Loucy (cell line): ENCODE measurements at regions not wholly inside any gene's neighbourhood (a gene's known extent, or its start where the extent isn't known, plus 50 kb on each side); places are given as distances from the start of the nearest gene placed in this dataset.
"Not testable (repeated sequence)": the region's sequence is repeated elsewhere in the genome, so short reads cannot be mapped to it uniquely, and the experiment has no call there.

Experiments
- H2AFZ ChIP-seq: fragments of 200-600 bp; sonication (generic); 2 replicates; pipeline ENCODE4 v1.6.0; 2016; ENCODE audit warnings: antibody characterized with exemption, mild to moderate bottlenecking, low read length, moderate library complexity
- H3F3A ChIP-seq: fragments of 200-600 bp; 2 replicates; pipeline ENCODE4 v1.6.0; 2016; ENCODE audit warnings: antibody characterized with exemption, low read depth, mild to moderate bottlenecking
- H3K27me3 ChIP-seq: fragments of 200-600 bp; sonication (generic); 2 replicates; pipeline ENCODE4 v1.6.1; 2014; ENCODE audit warnings: low read length, mild to moderate bottlenecking; ENCODE audit not compliant: insufficient read depth, poor library complexity, severe bottlenecking
- H3K36me3 ChIP-seq: fragments of 200-600 bp; sonication (generic); 2 replicates; pipeline ENCODE4 v1.6.1; 2016; ENCODE audit warnings: low read length; ENCODE audit not compliant: insufficient read depth
- H3K4me1 ChIP-seq: fragments of 200-600 bp; sonication (generic); 2 replicates; pipeline ENCODE4 v1.5.1; 2014; ENCODE audit warnings: low read length, mild to moderate bottlenecking; ENCODE audit not compliant: insufficient read depth, poor library complexity, severe bottlenecking
- H3K4me2 ChIP-seq: fragments of 200-600 bp; sonication (generic); 2 replicates; pipeline ENCODE4 v1.6.0; 2014; ENCODE audit warnings: antibody characterized with exemption, low read length, low read depth, mild to moderate bottlenecking; ENCODE audit not compliant: poor library complexity, severe bottlenecking
- H3K4me3 ChIP-seq: fragments of 200-600 bp; sonication (generic); 2 replicates; pipeline ENCODE4 v1.5.1; 2014; ENCODE audit warnings: low read length, mild to moderate bottlenecking, mixed read lengths; ENCODE audit not compliant: poor library complexity, severe bottlenecking
- H3K79me2 ChIP-seq: fragments of 200-600 bp; sonication (generic); 2 replicates; pipeline ENCODE4 v1.6.1; 2014; ENCODE audit warnings: low read length; ENCODE audit not compliant: insufficient read depth
- H3K9ac ChIP-seq: fragments of 200-600 bp; sonication (generic); 2 replicates; pipeline ENCODE4 v1.6.0; 2014; ENCODE audit warnings: mild to moderate bottlenecking, low read depth, low read length, moderate library complexity; ENCODE audit not compliant: poor library complexity, severe bottlenecking
- H3K9me2 ChIP-seq: fragments of 200-600 bp; sonication (generic); replicated peaks from 2 replicates; pipeline ENCODE4 v1.6.1; 2016; ENCODE audit warnings: low read depth, low read length, mixed read lengths
- H3K9me3 ChIP-seq: fragments of 200-600 bp; sonication (generic); 2 replicates; pipeline ENCODE4 v1.6.1; 2014; ENCODE audit warnings: mild to moderate bottlenecking, antibody characterized with exemption, low read length, low read depth; ENCODE audit not compliant: insufficient read depth
- H4K20me1 ChIP-seq: fragments of 200-600 bp; sonication (generic); 2 replicates; pipeline ENCODE4 v1.6.0; 2014; ENCODE audit warnings: antibody characterized with exemption, low read length, mild to moderate bottlenecking; ENCODE audit not compliant: insufficient read depth, poor library complexity, severe bottlenecking
- EZH2phosphoT487 ChIP-seq: fragments of 200-600 bp; IDR thresholded peaks from 2 replicates; pipeline ENCODE4 v1.6.1; 2018; ENCODE audit warnings: antibody characterized with exemption, mild to moderate bottlenecking, moderate library complexity, borderline replicate concordance
- TF ChIP-seq, protein P1 (sequence below): fragments of 200-600 bp; sonication (generic); conservative IDR thresholded peaks from 2 replicates; pipeline ENCODE4 v1.5.1; 2014; ENCODE audit warnings: mild to moderate bottlenecking, antibody characterized with exemption, low read length

DNA sequence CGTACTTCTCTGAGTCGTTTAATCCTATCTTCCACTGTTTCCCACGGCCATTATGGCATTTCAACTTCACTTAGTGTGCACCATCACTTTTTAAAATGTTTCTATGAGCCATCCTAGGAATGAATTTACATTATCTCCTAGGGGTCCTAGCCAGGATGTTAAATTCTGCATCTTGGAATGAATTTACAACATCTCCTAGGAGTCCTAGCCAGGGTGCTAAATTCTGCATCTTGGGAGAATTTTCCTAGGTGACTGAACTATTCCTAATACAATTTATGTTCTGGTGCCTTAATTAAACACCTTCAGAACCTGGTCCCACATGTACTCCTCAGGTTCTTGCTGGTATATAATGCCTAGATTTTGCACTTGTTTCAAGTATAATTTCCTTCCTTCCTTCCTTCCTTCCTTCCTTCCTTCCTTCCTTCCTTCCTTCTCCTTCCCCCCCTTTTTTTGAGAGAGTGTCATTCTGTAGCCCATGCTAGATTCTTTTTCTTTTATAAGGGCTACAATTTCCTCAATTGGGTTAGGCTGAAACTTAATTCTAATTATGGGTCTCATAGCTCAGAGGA is 72.1 kb downstream of the TBR1 start:
- Histone ChIP-seq H3K9me2 (no peaks in the 10 kb centered on the region), H3K79me2 (no peaks in the 10 kb centered on the region), H3K36me3 (no peaks in the 10 kb centered on the region), H3K9me3 (no peaks in the 10 kb centered on the region), H2AFZ (no peak overlapping the region), H4K20me1 (no peaks in the 10 kb centered on the region), H3F3A (no peaks in the 10 kb centered on the region), H3K4me3 (no peak overlapping the region), H3K4me2 (no peak overlapping the region), H3K9ac (no peak overlapping the region), H3K27me3 (no peaks in the 10 kb centered on the region), H3K4me1 (no peaks in the 10 kb centered on the region)
- TF ChIP-seq EZH2phosphoT487, result no peak
- TF ChIP-seq, protein P1, sequence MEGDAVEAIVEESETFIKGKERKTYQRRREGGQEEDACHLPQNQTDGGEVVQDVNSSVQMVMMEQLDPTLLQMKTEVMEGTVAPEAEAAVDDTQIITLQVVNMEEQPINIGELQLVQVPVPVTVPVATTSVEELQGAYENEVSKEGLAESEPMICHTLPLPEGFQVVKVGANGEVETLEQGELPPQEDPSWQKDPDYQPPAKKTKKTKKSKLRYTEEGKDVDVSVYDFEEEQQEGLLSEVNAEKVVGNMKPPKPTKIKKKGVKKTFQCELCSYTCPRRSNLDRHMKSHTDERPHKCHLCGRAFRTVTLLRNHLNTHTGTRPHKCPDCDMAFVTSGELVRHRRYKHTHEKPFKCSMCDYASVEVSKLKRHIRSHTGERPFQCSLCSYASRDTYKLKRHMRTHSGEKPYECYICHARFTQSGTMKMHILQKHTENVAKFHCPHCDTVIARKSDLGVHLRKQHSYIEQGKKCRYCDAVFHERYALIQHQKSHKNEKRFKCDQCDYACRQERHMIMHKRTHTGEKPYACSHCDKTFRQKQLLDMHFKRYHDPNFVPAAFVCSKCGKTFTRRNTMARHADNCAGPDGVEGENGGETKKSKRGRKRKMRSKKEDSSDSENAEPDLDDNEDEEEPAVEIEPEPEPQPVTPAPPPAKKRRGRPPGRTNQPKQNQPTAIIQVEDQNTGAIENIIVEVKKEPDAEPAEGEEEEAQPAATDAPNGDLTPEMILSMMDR, result no peak

- no peak overlapping the region for H2AFZ ChIP-seq
- no peaks in the 10 kb centered on the region for H3K9me2 ChIP-seq
- H3K4me3 ChIP-seq, result no peak overlapping the region
- no peaks in the 10 kb centered on the region for H4K20me1 ChIP-seq
- H3K9ac ChIP-seq, result no peak overlapping the region
- H3K9me3 ChIP-seq, result no peaks in the 10 kb centered on the region
- no peaks in the 10 kb centered on the region for H3K27me3 ChIP-seq
- TF ChIP-seq, protein P1, result no peak
- TF ChIP-seq EZH2phosphoT487, result no peak
- H3K4me1 ChIP-seq, result no peaks in the 10 kb centered on the region
- no peak overlapping the region for H3K4me2 ChIP-seq
- H3K79me2 ChIP-seq, result no peaks in the 10 kb centered on the region
- H3F3A ChIP-seq, result no peaks in the 10 kb centered on the region
- H3K36me3 ChIP-seq, result no peaks in the 10 kb centered on the region
These were observed 72.8 kb downstream of the TBR1 start for GRCh38 chr2:161488879-161489278.

DNA sequence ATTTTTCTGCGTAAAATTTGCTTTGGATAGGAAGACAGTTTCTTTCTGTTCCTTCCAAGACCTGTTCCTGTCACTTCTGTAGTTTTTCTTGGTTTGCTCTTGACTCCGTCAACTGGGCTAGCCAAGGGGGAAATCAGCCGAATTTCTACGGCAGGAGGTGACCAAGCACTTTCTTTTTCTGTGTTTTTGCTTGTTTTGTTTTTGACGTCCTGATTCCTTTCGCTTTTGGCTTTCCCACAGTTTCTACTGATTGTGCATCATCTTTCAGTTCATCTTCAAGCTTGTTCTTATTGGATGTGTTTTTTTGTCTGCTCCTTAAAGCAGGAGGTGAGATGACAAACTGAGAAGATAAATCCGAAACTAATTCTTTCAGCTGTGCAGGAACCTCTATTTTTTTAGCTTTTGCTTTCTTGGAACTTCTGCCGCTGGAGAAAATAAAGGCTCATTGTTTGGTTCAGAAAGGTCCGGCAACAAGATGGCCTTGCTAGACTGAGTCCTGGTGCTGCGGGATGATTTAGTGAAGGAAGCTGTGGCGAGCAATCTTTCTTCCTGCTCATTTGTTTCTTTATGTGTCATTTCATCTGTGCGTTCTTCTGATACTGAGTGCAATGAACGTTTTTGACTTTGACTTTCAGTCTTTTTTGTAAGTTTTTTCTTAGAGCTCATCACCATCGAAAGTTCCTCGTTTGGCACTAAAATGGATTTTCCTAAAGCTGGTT is 85.0 kb downstream of the TBR1 start:
- peak overlapping the region; percentile 43 for H3K9ac ChIP-seq
- H3K4me2 ChIP-seq, result peak overlapping the region; percentile 71
- not testable (repeated sequence) for H3F3A ChIP-seq, H3K4me1 ChIP-seq, H3K9me3 ChIP-seq, H3K79me2 ChIP-seq, H3K9me2 ChIP-seq, H4K20me1 ChIP-seq, H3K36me3 ChIP-seq, H3K27me3 ChIP-seq
- H3K4me3 ChIP-seq, result peak overlapping the region; percentile 70
- H2AFZ ChIP-seq, result peak overlapping the region; percentile 93

GRCh38 chr2:161502279-161502678 is 86.2 kb downstream of the TBR1 start:
- not testable (repeated sequence) for H3K9ac ChIP-seq, H3F3A ChIP-seq, H3K4me1 ChIP-seq, H4K20me1 ChIP-seq, H2AFZ ChIP-seq, H3K79me2 ChIP-seq, H3K4me3 ChIP-seq, H3K4me2 ChIP-seq, H3K9me3 ChIP-seq, H3K9me2 ChIP-seq, H3K36me3 ChIP-seq, H3K27me3 ChIP-seq

DNA sequence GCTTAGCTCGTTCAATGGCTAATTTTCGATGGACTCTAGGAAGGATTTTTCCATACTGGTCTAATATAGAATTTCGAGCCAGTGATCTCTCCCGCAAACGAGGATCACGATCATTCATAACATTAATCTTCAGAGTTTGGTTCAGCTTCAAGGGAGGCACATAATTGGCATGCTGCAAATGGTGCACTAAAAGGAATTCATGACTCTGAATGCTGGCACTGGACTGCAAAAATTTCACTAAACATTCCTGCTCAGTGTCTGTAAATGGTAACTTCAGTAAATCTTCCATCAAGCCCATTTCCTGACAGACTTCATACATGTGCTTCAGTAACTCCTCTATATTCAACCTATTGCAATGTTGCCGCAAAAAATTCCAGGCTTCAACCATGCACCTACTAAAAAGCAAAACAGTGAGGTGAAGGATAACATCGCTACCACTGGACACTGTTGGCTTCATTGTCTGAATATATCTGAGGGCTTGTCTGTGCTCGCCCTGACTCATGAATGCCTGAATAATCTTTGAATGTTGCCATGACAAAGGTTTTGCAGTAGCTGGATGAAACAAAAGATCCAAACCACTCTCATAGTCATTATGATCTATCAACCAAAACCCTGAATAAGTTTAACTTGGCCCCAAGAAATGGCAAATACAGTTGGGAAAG is 88.7 kb downstream of the TBR1 start:
- H3K79me2 ChIP-seq, H2AFZ ChIP-seq, H3K36me3 ChIP-seq, H3F3A ChIP-seq, H3K27me3 ChIP-seq, H3K9me3 ChIP-seq, H4K20me1 ChIP-seq, H3K9me2 ChIP-seq, H3K4me3 ChIP-seq, H3K9ac ChIP-seq, H3K4me1 ChIP-seq, H3K4me2 ChIP-seq: not testable (repeated sequence)

DNA sequence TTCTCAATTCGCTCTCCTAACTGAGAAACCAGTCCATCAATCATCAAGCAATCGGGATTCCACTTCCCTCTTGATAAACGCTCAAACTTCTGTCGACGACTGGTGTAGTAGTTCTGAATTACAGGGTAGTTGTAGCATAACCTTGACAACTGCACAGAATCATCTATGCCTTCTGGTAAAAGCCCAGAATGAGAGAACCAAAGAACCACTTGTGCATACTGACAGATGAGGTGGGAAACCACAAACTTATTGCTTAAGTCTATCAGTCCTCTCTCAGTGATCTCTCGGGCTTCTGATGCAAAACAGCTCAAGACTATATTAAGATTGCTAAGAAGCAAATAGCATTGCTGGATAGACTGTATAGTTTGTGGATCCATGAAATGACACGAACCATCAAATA is 89.4 kb downstream of the TBR1 start:
- not testable (repeated sequence) for H3K9me3 ChIP-seq, H3K4me3 ChIP-seq, H3K36me3 ChIP-seq, H3K79me2 ChIP-seq, H3K9ac ChIP-seq, H3K9me2 ChIP-seq, H4K20me1 ChIP-seq, H3F3A ChIP-seq, H3K4me1 ChIP-seq, H3K27me3 ChIP-seq, H3K4me2 ChIP-seq, H2AFZ ChIP-seq
